Fibroblast of lung (primary cell): ENCODE measurements at regions not wholly inside any gene's neighbourhood (a gene's known extent, or its start where the extent isn't known, plus 50 kb on each side); places are given as distances from the start of the nearest gene placed in this dataset.

Experiments used
- DNase-seq, 2 donors: peaks; one replicate each; pipeline versions ENCODE4 v3.0.0 to v3.0.0-alpha.2; 2010; ENCODE audit warnings: low read depth in 2 of 2
- H2AFZ ChIP-seq: 2 replicates; pipeline ENCODE4 v1.5.1; 2012; ENCODE audit warnings: low read length, control low read depth, inconsistent platforms
- H3K27ac ChIP-seq: 2 replicates; pipeline ENCODE4 v1.5.1; 2011; ENCODE audit warnings: low read length, control low read depth; ENCODE audit not compliant: insufficient read depth
- H3K27me3 ChIP-seq: 2 replicates; pipeline ENCODE4 v1.5.1; 2011; ENCODE audit warnings: mild to moderate bottlenecking, low read length; ENCODE audit not compliant: control insufficient read depth, insufficient read depth
- H3K36me3 ChIP-seq: 2 replicates; pipeline ENCODE4 v1.5.1; 2011; ENCODE audit warnings: low read length; ENCODE audit not compliant: control insufficient read depth, insufficient read depth
- H3K4me1 ChIP-seq: 2 replicates; pipeline ENCODE4 v1.5.1; 2011; ENCODE audit warnings: low read length; ENCODE audit not compliant: control insufficient read depth, insufficient read depth; ENCODE audit errors: extremely low read depth
- H3K4me2 ChIP-seq: 2 replicates; pipeline ENCODE4 v1.5.1; 2011; ENCODE audit warnings: low read length, control low read depth; ENCODE audit not compliant: insufficient read depth; ENCODE audit errors: extremely low read depth
- H3K4me3 ChIP-seq, 4 experiments: fragments of 200-600 bp in 1 of 4; sonication (generic) in 1 of 4; replicated peaks in 1 of 4; 2 replicates each; pipeline ENCODE4 v1.5.1; 2011 to 2016; ENCODE audit warnings: low read length in 4 of 4, low read depth in 3 of 4, mild to moderate bottlenecking in 3 of 4, control low read depth in 2 of 4, inconsistent platforms in 1 of 4, mixed read lengths in 1 of 4; ENCODE audit not compliant: insufficient read depth in 1 of 4; ENCODE audit errors: control extremely low read depth in 1 of 4
- H3K79me2 ChIP-seq: 2 replicates; pipeline ENCODE4 v1.5.1; 2012; ENCODE audit warnings: mild to moderate bottlenecking, low read length, inconsistent platforms; ENCODE audit not compliant: control insufficient read depth, insufficient read depth
- H3K9ac ChIP-seq: 2 replicates; pipeline ENCODE4 v1.5.1; 2011; ENCODE audit warnings: mild to moderate bottlenecking, low read length, control low read depth; ENCODE audit not compliant: insufficient read depth
- H3K9me3 ChIP-seq: 2 replicates; pipeline ENCODE4 v1.5.1; 2012; ENCODE audit warnings: low read depth, low read length; ENCODE audit not compliant: control insufficient read depth, insufficient read depth
- H4K20me1 ChIP-seq: 2 replicates; pipeline ENCODE4 v1.5.1; 2011; ENCODE audit warnings: low read length; ENCODE audit not compliant: control insufficient read depth, insufficient read depth; ENCODE audit errors: extremely low read depth
- EZH2 ChIP-seq: IDR thresholded peaks from 2 replicates; pipeline ENCODE4 v1.5.1; 2012; ENCODE audit warnings: low read length, control low read depth, mild to moderate bottlenecking; ENCODE audit errors: missing control alignments
- TF ChIP-seq, protein P1 (sequence below), 2 donors: IDR thresholded peaks in 1 of 2; conservative IDR thresholded peaks in 1 of 2; 1 replicate in 1 of 2; 2 replicates in 1 of 2; pipeline ENCODE4 v1.5.1; 2011 to 2012; ENCODE audit warnings: low read length in 2 of 2, control low read depth in 1 of 2, inconsistent platforms in 1 of 2, low read depth in 1 of 2, mild to moderate bottlenecking in 1 of 2

DNA sequence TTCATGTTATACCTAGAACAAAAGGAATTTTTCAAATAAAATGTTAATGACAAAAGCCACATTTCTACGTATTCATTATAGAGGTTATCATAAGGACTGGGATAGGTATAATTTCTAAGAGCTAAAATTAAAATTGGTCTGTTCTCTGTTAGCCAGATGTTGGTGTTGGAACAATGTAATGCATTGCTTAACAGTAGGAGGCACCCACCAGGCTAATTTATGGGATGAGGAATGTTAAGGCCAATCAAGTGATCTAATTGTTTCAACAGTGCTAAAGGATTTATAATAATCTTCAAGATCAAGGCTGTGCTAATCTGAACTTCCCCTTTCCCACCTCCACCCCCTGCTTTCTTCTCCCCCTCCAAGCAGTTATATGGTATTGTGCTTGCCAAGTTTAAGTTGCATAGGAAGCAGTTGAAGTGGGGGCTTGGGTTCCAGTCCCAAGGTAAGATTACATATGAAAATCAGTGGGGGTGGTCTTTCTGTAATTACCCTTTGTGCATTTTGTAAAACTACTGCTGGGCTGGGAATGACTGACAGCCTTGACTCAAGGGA is 89.2 kb upstream of the BACH2 start:
- Histone ChIP-seq H3K27me3 (no peaks in the 10 kb centered on the region), H3K27ac (no peak overlapping the region), H4K20me1 (no peaks in the 10 kb centered on the region), H3K36me3 (no peaks in the 10 kb centered on the region), H3K4me1 (peaks cover 2% of the 10 kb centered on the region), H3K4me3 (no peak overlapping the region), H3K4me2 (no peak overlapping the region), H3K79me2 (no peaks in the 10 kb centered on the region), H3K9ac (no peak overlapping the region), H2AFZ (no peak overlapping the region), H3K9me3 (no peaks in the 10 kb centered on the region)
- DNase-seq, result no peak
- TF ChIP-seq EZH2, result no peak
- TF ChIP-seq, protein P1, sequence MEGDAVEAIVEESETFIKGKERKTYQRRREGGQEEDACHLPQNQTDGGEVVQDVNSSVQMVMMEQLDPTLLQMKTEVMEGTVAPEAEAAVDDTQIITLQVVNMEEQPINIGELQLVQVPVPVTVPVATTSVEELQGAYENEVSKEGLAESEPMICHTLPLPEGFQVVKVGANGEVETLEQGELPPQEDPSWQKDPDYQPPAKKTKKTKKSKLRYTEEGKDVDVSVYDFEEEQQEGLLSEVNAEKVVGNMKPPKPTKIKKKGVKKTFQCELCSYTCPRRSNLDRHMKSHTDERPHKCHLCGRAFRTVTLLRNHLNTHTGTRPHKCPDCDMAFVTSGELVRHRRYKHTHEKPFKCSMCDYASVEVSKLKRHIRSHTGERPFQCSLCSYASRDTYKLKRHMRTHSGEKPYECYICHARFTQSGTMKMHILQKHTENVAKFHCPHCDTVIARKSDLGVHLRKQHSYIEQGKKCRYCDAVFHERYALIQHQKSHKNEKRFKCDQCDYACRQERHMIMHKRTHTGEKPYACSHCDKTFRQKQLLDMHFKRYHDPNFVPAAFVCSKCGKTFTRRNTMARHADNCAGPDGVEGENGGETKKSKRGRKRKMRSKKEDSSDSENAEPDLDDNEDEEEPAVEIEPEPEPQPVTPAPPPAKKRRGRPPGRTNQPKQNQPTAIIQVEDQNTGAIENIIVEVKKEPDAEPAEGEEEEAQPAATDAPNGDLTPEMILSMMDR (conservative IDR thresholded peaks at IDR 0.05 in 1 of 2, IDR thresholded peaks at IDR 0.05 in 1 of 2; ENCODE audit: low read depth in 1 of 2, low read length in 2 of 2), result no peak

- Histone ChIP-seq H3K4me1 (peaks cover 2% of the 10 kb centered on the region), H3K79me2 (no peaks in the 10 kb centered on the region), H2AFZ (no peak overlapping the region), H4K20me1 (no peaks in the 10 kb centered on the region), H3K4me3 (no peak overlapping the region), H3K9ac (no peak overlapping the region), H3K4me2 (no peak overlapping the region), H3K9me3 (no peaks in the 10 kb centered on the region), H3K27ac (no peak overlapping the region), H3K36me3 (no peaks in the 10 kb centered on the region), H3K27me3 (no peaks in the 10 kb centered on the region)
- TF ChIP-seq, protein P1 (conservative IDR thresholded peaks at IDR 0.05 in 1 of 2, IDR thresholded peaks at IDR 0.05 in 1 of 2; ENCODE audit: low read depth in 1 of 2, low read length in 2 of 2), result no peak
- TF ChIP-seq EZH2, result no peak
- DNase-seq, result no peak
Observed at GRCh38 chr6:90384720-90385119, 88.1 kb upstream of the BACH2 start.

GRCh38 chr6:90383196-90383822 is 86.7 kb upstream of the BACH2 start:
- Histone ChIP-seq H3K4me1 (peaks cover 2% of the 10 kb centered on the region), H3K9ac (no peak overlapping the region), H3K4me3 (no peak overlapping the region), H3K36me3 (no peaks in the 10 kb centered on the region), H3K9me3 (no peaks in the 10 kb centered on the region), H4K20me1 (no peaks in the 10 kb centered on the region), H3K4me2 (no peak overlapping the region), H3K27ac (no peak overlapping the region), H3K79me2 (no peaks in the 10 kb centered on the region), H2AFZ (no peak overlapping the region), H3K27me3 (no peaks in the 10 kb centered on the region)
- DNase-seq, result no peak
- TF ChIP-seq, protein P1 (conservative IDR thresholded peaks at IDR 0.05 in 1 of 2, IDR thresholded peaks at IDR 0.05 in 1 of 2; ENCODE audit: low read depth in 1 of 2, low read length in 2 of 2), result no peak
- no peak for TF ChIP-seq EZH2
